ENCODE measurements at regions not wholly inside any gene's neighbourhood (a gene's known extent, or its start where the extent isn't known, plus 50 kb on each side); places are given as distances from the start of the nearest gene placed in this dataset.

- Histone ChIP-seq H3K4me1 (ENCODE audit: insufficient read depth, insufficient read length) (no peaks in the 10 kb centered on the region), H3K4me3 (ENCODE audit: insufficient read length, low read depth) (no peak overlapping the region), H3K9ac (ENCODE audit: insufficient read length, low read depth) (no peak overlapping the region), H3K27me3 (ENCODE audit: insufficient read depth, insufficient read length) (no peaks in the 10 kb centered on the region), H3K36me3 (ENCODE audit: insufficient read depth, insufficient read length, low read length) (no peaks in the 10 kb centered on the region), H3K9me3 (ENCODE audit: insufficient read depth, low read length) (peaks cover 39% of the 10 kb centered on the region)
- TF ChIP-seq SUZ12 (IDR thresholded peaks at IDR 0.05; ENCODE audit: extremely low read depth, insufficient read depth, insufficient read length), result no peak
- no peak for TF ChIP-seq YY1 (IDR thresholded peaks at IDR 0.05; ENCODE audit: insufficient read depth, insufficient read length)
- TF ChIP-seq ZNF274 (IDR thresholded peaks at IDR 0.05; ENCODE audit: low read depth, low read length), result no peak
- DNase-seq (ENCODE audit: low read depth, low spot score), result no peak
Measured at GRCh38 chr2:16063955-16064633, 123.7 kb downstream of the MYCN start.

GRCh38 chr2:16063251-16063850 is 123.0 kb downstream of the MYCN start:
- Histone ChIP-seq H3K27me3 (ENCODE audit: insufficient read depth, insufficient read length) (no peaks in the 10 kb centered on the region), H3K36me3 (ENCODE audit: insufficient read depth, insufficient read length, low read length) (no peaks in the 10 kb centered on the region), H3K4me1 (ENCODE audit: insufficient read depth, insufficient read length) (no peaks in the 10 kb centered on the region), H3K9me3 (ENCODE audit: insufficient read depth, low read length) (peaks cover 39% of the 10 kb centered on the region), H3K9ac (ENCODE audit: insufficient read length, low read depth) (no peak overlapping the region), H3K4me3 (ENCODE audit: insufficient read length, low read depth) (no peak overlapping the region)
- no peak for DNase-seq (ENCODE audit: low read depth, low spot score)
- TF ChIP-seq ZNF274 (IDR thresholded peaks at IDR 0.05; ENCODE audit: low read depth, low read length) (no peak), SUZ12 (IDR thresholded peaks at IDR 0.05; ENCODE audit: extremely low read depth, insufficient read depth, insufficient read length) (no peak), YY1 (IDR thresholded peaks at IDR 0.05; ENCODE audit: insufficient read depth, insufficient read length) (no peak)

- H3K36me3 ChIP-seq (ENCODE audit: insufficient read depth, insufficient read length, low read length), result no peaks in the 10 kb centered on the region
- no peak overlapping the region for H3K9ac ChIP-seq (ENCODE audit: insufficient read length, low read depth)
- no peak overlapping the region for H3K4me3 ChIP-seq (ENCODE audit: insufficient read length, low read depth)
- H3K9me3 ChIP-seq (ENCODE audit: insufficient read depth, low read length), result peaks cover 39% of the 10 kb centered on the region
- DNase-seq (ENCODE audit: low read depth, low spot score), result no peak
- no peaks in the 10 kb centered on the region for H3K4me1 ChIP-seq (ENCODE audit: insufficient read depth, insufficient read length)
- TF ChIP-seq ZNF274 (IDR thresholded peaks at IDR 0.05; ENCODE audit: low read depth, low read length), result no peak
- no peak for TF ChIP-seq SUZ12 (IDR thresholded peaks at IDR 0.05; ENCODE audit: extremely low read depth, insufficient read depth, insufficient read length)
- TF ChIP-seq YY1 (IDR thresholded peaks at IDR 0.05; ENCODE audit: insufficient read depth, insufficient read length), result no peak
- no peaks in the 10 kb centered on the region for H3K27me3 ChIP-seq (ENCODE audit: insufficient read depth, insufficient read length)
Measured at GRCh38 chr2:16062471-16063250, 122.3 kb downstream of the MYCN start.

GRCh38 chr2:16061441-16062217 is 121.3 kb downstream of the MYCN start:
- H3K4me1 ChIP-seq (ENCODE audit: insufficient read depth, insufficient read length), result no peaks in the 10 kb centered on the region
- no peak for DNase-seq (ENCODE audit: low read depth, low spot score)
- no peaks in the 10 kb centered on the region for H3K36me3 ChIP-seq (ENCODE audit: insufficient read depth, insufficient read length, low read length)
- TF ChIP-seq SUZ12 (IDR thresholded peaks at IDR 0.05; ENCODE audit: extremely low read depth, insufficient read depth, insufficient read length), result no peak
- no peak for TF ChIP-seq YY1 (IDR thresholded peaks at IDR 0.05; ENCODE audit: insufficient read depth, insufficient read length)
- H3K9ac ChIP-seq (ENCODE audit: insufficient read length, low read depth), result no peak overlapping the region
- H3K4me3 ChIP-seq (ENCODE audit: insufficient read length, low read depth), result no peak overlapping the region
- H3K27me3 ChIP-seq (ENCODE audit: insufficient read depth, insufficient read length), result no peaks in the 10 kb centered on the region
- H3K9me3 ChIP-seq (ENCODE audit: insufficient read depth, low read length), result peaks cover 39% of the 10 kb centered on the region

- Histone ChIP-seq H3K9me3 (ENCODE audit: insufficient read depth, low read length) (peaks cover 39% of the 10 kb centered on the region), H3K36me3 (ENCODE audit: insufficient read depth, insufficient read length, low read length) (no peaks in the 10 kb centered on the region)
Measured at GRCh38 chr2:16060936-16061338, 120.6 kb downstream of the MYCN start.

GRCh38 chr2:16060125-16060935 is 120.0 kb downstream of the MYCN start:
- no peak overlapping the region for H3K4me3 ChIP-seq (ENCODE audit: insufficient read length, low read depth)
- DNase-seq (ENCODE audit: low read depth, low spot score), result no peak
- TF ChIP-seq ZNF274 (IDR thresholded peaks at IDR 0.05; ENCODE audit: low read depth, low read length) (no peak), YY1 (IDR thresholded peaks at IDR 0.05; ENCODE audit: insufficient read depth, insufficient read length) (no peak), SUZ12 (IDR thresholded peaks at IDR 0.05; ENCODE audit: extremely low read depth, insufficient read depth, insufficient read length) (no peak)
- no peak overlapping the region for H3K9ac ChIP-seq (ENCODE audit: insufficient read length, low read depth)
- H3K9me3 ChIP-seq (ENCODE audit: insufficient read depth, low read length), result peaks cover 39% of the 10 kb centered on the region
- no peaks in the 10 kb centered on the region for H3K27me3 ChIP-seq (ENCODE audit: insufficient read depth, insufficient read length)
- H3K36me3 ChIP-seq (ENCODE audit: insufficient read depth, insufficient read length, low read length), result no peaks in the 10 kb centered on the region
- no peaks in the 10 kb centered on the region for H3K4me1 ChIP-seq (ENCODE audit: insufficient read depth, insufficient read length)

More at GRCh38 chr2:16060936-16061338, 120.6 kb downstream of the MYCN start:
- H3K4me3 ChIP-seq (ENCODE audit: insufficient read length, low read depth), result no peak overlapping the region
- TF ChIP-seq YY1 (IDR thresholded peaks at IDR 0.05; ENCODE audit: insufficient read depth, insufficient read length) (no peak), ZNF274 (IDR thresholded peaks at IDR 0.05; ENCODE audit: low read depth, low read length) (no peak), SUZ12 (IDR thresholded peaks at IDR 0.05; ENCODE audit: extremely low read depth, insufficient read depth, insufficient read length) (no peak)
- H3K27me3 ChIP-seq (ENCODE audit: insufficient read depth, insufficient read length), result no peaks in the 10 kb centered on the region
- DNase-seq (ENCODE audit: low read depth, low spot score), result no peak
- no peak overlapping the region for H3K9ac ChIP-seq (ENCODE audit: insufficient read length, low read depth)
- no peaks in the 10 kb centered on the region for H3K4me1 ChIP-seq (ENCODE audit: insufficient read depth, insufficient read length)
